ENCODE measurements at regions not wholly inside any gene's neighbourhood (a gene's known extent, or its start where the extent isn't known, plus 50 kb on each side); places are given as distances from the start of the nearest gene placed in this dataset.

DNA sequence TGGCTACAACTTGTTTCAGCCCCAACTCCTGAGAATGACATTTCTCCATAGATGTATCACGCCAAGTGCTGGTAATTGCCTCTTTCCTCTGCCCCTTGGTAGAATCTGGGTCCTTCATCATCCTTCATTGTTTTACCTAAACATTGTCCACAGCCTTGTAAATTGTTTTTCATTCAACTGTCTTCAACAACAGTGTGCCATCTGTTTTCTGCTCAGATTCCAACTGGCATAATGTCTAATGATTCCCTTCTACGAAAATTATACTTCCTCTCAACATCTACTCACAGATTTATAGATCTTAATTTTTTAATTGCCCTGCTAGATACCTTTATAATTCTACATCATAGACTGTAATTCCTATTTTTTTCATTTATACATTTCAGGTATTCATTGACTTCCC, 226.9 kb downstream of the TPRG1 start:
- no peak for TF ChIP-seq FOXM1 (IDR thresholded peaks at IDR 0.05; ENCODE audit: borderline replicate concordance, low read depth)
- TF ChIP-seq CEBPB (IDR thresholded peaks at IDR 0.05) = no peak

GRCh38 chr3:189401196-189401595, 229.4 kb downstream of the TPRG1 start:
- TF ChIP-seq FOXM1 (IDR thresholded peaks at IDR 0.05; ENCODE audit: borderline replicate concordance, low read depth) (peak; percentile 67; the same call in 1 of the 2 replicates), CREB1 (IDR thresholded peaks at IDR 0.05; ENCODE audit: low read depth) (no peak), EGR1 (IDR thresholded peaks at IDR 0.05) (no peak), TCF12 (IDR thresholded peaks at IDR 0.05; ENCODE audit: low read depth) (no peak), NFIC (IDR thresholded peaks at IDR 0.05) (peak; percentile 74), YY1 (IDR thresholded peaks at IDR 0.05; ENCODE audit: low read depth) (no peak), TEAD4 (IDR thresholded peaks at IDR 0.05) (peak; percentile 29; the same call in 1 of the 2 replicates), CEBPB (IDR thresholded peaks at IDR 0.05) (no peak), RAD21 (IDR thresholded peaks at IDR 0.05; ENCODE audit: low read depth) (no peak)
- TF ChIP-seq, protein P1, sequence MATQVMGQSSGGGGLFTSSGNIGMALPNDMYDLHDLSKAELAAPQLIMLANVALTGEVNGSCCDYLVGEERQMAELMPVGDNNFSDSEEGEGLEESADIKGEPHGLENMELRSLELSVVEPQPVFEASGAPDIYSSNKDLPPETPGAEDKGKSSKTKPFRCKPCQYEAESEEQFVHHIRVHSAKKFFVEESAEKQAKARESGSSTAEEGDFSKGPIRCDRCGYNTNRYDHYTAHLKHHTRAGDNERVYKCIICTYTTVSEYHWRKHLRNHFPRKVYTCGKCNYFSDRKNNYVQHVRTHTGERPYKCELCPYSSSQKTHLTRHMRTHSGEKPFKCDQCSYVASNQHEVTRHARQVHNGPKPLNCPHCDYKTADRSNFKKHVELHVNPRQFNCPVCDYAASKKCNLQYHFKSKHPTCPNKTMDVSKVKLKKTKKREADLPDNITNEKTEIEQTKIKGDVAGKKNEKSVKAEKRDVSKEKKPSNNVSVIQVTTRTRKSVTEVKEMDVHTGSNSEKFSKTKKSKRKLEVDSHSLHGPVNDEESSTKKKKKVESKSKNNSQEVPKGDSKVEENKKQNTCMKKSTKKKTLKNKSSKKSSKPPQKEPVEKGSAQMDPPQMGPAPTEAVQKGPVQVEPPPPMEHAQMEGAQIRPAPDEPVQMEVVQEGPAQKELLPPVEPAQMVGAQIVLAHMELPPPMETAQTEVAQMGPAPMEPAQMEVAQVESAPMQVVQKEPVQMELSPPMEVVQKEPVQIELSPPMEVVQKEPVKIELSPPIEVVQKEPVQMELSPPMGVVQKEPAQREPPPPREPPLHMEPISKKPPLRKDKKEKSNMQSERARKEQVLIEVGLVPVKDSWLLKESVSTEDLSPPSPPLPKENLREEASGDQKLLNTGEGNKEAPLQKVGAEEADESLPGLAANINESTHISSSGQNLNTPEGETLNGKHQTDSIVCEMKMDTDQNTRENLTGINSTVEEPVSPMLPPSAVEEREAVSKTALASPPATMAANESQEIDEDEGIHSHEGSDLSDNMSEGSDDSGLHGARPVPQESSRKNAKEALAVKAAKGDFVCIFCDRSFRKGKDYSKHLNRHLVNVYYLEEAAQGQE (IDR thresholded peaks at IDR 0.05; ENCODE audit: low read depth) = no peak
- TF ChIP-seq, protein P2, sequence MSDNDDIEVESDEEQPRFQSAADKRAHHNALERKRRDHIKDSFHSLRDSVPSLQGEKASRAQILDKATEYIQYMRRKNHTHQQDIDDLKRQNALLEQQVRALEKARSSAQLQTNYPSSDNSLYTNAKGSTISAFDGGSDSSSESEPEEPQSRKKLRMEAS (IDR thresholded peaks at IDR 0.05) = no peak

DNA sequence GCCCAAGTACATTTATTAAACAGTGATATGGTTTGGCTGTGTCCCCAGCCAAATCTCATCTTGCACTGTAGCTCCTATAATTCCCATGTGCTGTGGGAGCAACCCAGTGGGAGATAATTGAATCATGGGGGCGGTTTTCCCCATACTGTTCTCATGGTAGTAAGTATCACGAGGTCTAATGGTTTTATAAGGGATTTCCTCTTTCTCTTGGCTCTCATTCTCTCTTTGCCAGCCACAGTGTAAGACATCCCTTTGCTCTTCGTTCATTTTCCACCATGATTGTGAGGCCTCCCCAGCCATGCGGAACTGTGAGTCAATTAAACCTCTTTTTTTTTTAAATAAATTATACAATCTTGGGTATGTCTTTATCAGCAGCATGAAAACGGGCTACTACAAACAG, 228.0 kb upstream of the TP63 start:
- TF ChIP-seq RAD21 (IDR thresholded peaks at IDR 0.05; ENCODE audit: low read depth) (no peak), CREB1 (IDR thresholded peaks at IDR 0.05; ENCODE audit: low read depth) (no peak), FOXM1 (IDR thresholded peaks at IDR 0.05; ENCODE audit: borderline replicate concordance, low read depth) (no peak), ZBTB7A (IDR thresholded peaks at IDR 0.05; ENCODE audit: low read depth) (no peak), USF1 (IDR thresholded peaks at IDR 0.05) (no peak), CEBPB (IDR thresholded peaks at IDR 0.05) (no peak), TEAD4 (IDR thresholded peaks at IDR 0.05) (no peak), EGR1 (IDR thresholded peaks at IDR 0.05) (no peak), TCF12 (IDR thresholded peaks at IDR 0.05; ENCODE audit: low read depth) (0 out of 2 replicates have a peak, but pooled peaks have one; percentile 36), YY1 (IDR thresholded peaks at IDR 0.05; ENCODE audit: low read depth) (no peak), EP300 (IDR thresholded peaks at IDR 0.05; ENCODE audit: borderline replicate concordance) (peak; percentile 60), NFIC (IDR thresholded peaks at IDR 0.05) (peak; percentile 19; the same call in 1 of the 2 replicates), TAF1 (IDR thresholded peaks at IDR 0.05; ENCODE audit: low read depth) (no peak)
- TF ChIP-seq, protein P1 (IDR thresholded peaks at IDR 0.05; ENCODE audit: low read depth) = no peak
- TF ChIP-seq, protein P2 (IDR thresholded peaks at IDR 0.05) = no peak

GRCh38 chr3:189404024-189404423, 227.2 kb upstream of the TP63 start:
- TF ChIP-seq EP300 (IDR thresholded peaks at IDR 0.05; ENCODE audit: borderline replicate concordance) = peak; percentile 50; the same call in 1 of the 2 replicates
- no peak for TF ChIP-seq CEBPB (IDR thresholded peaks at IDR 0.05)
- no peak for TF ChIP-seq FOXM1 (IDR thresholded peaks at IDR 0.05; ENCODE audit: borderline replicate concordance, low read depth)
- TF ChIP-seq NFIC (IDR thresholded peaks at IDR 0.05) = no peak
- TF ChIP-seq EGR1 (IDR thresholded peaks at IDR 0.05) = 0 out of 2 replicates have a peak, but pooled peaks have one; percentile 24

DNA sequence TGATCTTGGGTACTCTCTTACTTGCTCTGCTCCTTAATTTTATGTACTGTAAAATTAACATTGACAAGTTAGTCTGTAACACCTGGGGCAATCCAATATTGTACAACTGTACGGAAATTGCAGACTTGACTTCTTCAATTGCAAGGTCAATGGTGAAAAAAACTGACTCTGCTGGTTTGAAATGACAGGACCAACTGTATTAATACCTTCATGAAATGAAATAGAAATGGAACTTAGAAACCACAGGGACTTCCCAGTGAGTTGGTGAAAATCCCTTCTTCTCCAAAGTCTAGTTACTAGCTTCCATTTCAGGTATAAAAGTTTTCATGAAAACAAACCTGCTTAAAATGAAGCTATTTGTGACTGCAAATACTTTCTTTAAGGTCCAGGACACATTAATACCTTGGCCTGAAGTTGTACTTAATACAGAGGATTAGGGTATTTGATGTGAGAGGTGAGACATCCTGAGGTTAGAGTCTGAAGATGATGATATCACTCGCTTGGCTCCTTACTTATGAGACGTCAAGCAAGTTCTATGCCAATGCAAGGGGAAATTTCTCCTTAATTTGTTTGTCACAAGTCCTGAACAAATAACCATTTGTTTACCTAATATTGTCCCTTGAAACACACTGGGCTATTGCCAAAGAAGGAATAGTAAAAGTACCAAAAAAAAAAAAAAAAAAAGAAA, 226.2 kb upstream of the TP63 start:
- TF ChIP-seq USF1 (IDR thresholded peaks at IDR 0.05) = no peak
- no peak for TF ChIP-seq CREB1 (IDR thresholded peaks at IDR 0.05; ENCODE audit: low read depth)
- TF ChIP-seq, protein P2 (IDR thresholded peaks at IDR 0.05) = no peak
- no peak for TF ChIP-seq NFIC (IDR thresholded peaks at IDR 0.05)
- TF ChIP-seq TCF12 (IDR thresholded peaks at IDR 0.05; ENCODE audit: low read depth) = no peak
- no peak for TF ChIP-seq CEBPB (IDR thresholded peaks at IDR 0.05)
- TF ChIP-seq TEAD4 (IDR thresholded peaks at IDR 0.05) = no peak
- TF ChIP-seq RAD21 (IDR thresholded peaks at IDR 0.05; ENCODE audit: low read depth) = no peak
- no peak for TF ChIP-seq TAF1 (IDR thresholded peaks at IDR 0.05; ENCODE audit: low read depth)
- TF ChIP-seq FOXM1 (IDR thresholded peaks at IDR 0.05; ENCODE audit: borderline replicate concordance, low read depth) = no peak
- no peak for TF ChIP-seq YY1 (IDR thresholded peaks at IDR 0.05; ENCODE audit: low read depth)
- TF ChIP-seq, protein P1 (IDR thresholded peaks at IDR 0.05; ENCODE audit: low read depth) = no peak
- TF ChIP-seq EP300 (IDR thresholded peaks at IDR 0.05; ENCODE audit: borderline replicate concordance) = no peak

Data from Ishikawa (cell line).